ENCODE measurements at regions not wholly inside any gene's neighbourhood (a gene's known extent, or its start where the extent isn't known, plus 50 kb on each side); places are given as distances from the start of the nearest gene placed in this dataset.

GRCh38 chr5:174834081-174834480 is 109.7 kb downstream of the MSX2 start:
- no peak for DNase-seq (ENCODE audit: low read depth)

GRCh38 chr5:174832811-174833210 is 108.4 kb downstream of the MSX2 start:
- DNase-seq (ENCODE audit: low read depth) = no peak

GRCh38 chr5:174832025-174832424 is 107.6 kb downstream of the MSX2 start:
- no peak for DNase-seq (ENCODE audit: low read depth)

- no peak for DNase-seq (ENCODE audit: low read depth)
These were observed 106.8 kb downstream of the MSX2 start for GRCh38 chr5:174831031-174831660.

GRCh38 chr5:174829511-174829864 is 105.1 kb downstream of the MSX2 start:
- DNase-seq (ENCODE audit: low read depth) = no peak

GRCh38 chr5:174828804-174829510 is 104.6 kb downstream of the MSX2 start:
- DNase-seq (ENCODE audit: low read depth) = no peak

- DNase-seq (ENCODE audit: low read depth) = no peak
These were observed 103.2 kb downstream of the MSX2 start for GRCh38 chr5:174827558-174827957.

GRCh38 chr5:174825587-174825986 is 101.2 kb downstream of the MSX2 start:
- no peak for DNase-seq (ENCODE audit: low read depth)

GRCh38 chr5:174818430-174818829 is 94.0 kb downstream of the MSX2 start:
- DNase-seq (ENCODE audit: low read depth) = no peak

GRCh38 chr5:174817610-174818009 is 93.2 kb downstream of the MSX2 start:
- no peak for DNase-seq (ENCODE audit: low read depth)

- no peak for DNase-seq (ENCODE audit: low read depth)
These were observed 92.5 kb downstream of the MSX2 start for GRCh38 chr5:174816858-174817257.

GRCh38 chr5:174811438-174811837 is 87.1 kb downstream of the MSX2 start:
- no peak for DNase-seq (ENCODE audit: low read depth)

GRCh38 chr5:174810796-174811195 is 86.4 kb downstream of the MSX2 start:
- no peak for DNase-seq (ENCODE audit: low read depth)

- DNase-seq (ENCODE audit: low read depth) = no peak
These were observed 83.1 kb downstream of the MSX2 start for GRCh38 chr5:174807471-174807870.

GRCh38 chr5:174806729-174807128 is 82.3 kb downstream of the MSX2 start:
- DNase-seq (ENCODE audit: low read depth) = no peak

- no peak for DNase-seq (ENCODE audit: low read depth)
These were observed 77.4 kb downstream of the MSX2 start for GRCh38 chr5:174801798-174802197.

GRCh38 chr5:174800435-174800834 is 76.1 kb downstream of the MSX2 start:
- no peak for DNase-seq (ENCODE audit: low read depth)

GRCh38 chr5:174799121-174799520 is 74.7 kb downstream of the MSX2 start:
- no peak for DNase-seq (ENCODE audit: low read depth)

- no peak for DNase-seq (ENCODE audit: low read depth)
These were observed 74.2 kb downstream of the MSX2 start for GRCh38 chr5:174798551-174798951.

GRCh38 chr5:174796711-174797192 is 72.4 kb downstream of the MSX2 start:
- DNase-seq (ENCODE audit: low read depth) = no peak

- no peak for DNase-seq (ENCODE audit: low read depth)
These were observed 70.7 kb downstream of the MSX2 start for GRCh38 chr5:174794931-174795672.

GRCh38 chr5:174793684-174794328 is 69.4 kb downstream of the MSX2 start:
- peak; percentile 7 for DNase-seq (ENCODE audit: low read depth)

GRCh38 chr5:174793076-174793475 is 68.7 kb downstream of the MSX2 start:
- DNase-seq (ENCODE audit: low read depth) = no peak

Measured in activated gamma-delta T cell treated with anti-CD3 and anti-CD28 coated beads, Interleukin-2, amount 50 U/mL, for 16 hours (primary cell).